DOHH2 (cell line): ENCODE measurements at regions not wholly inside any gene's neighbourhood (a gene's known extent, or its start where the extent isn't known, plus 50 kb on each side); places are given as distances from the start of the nearest gene placed in this dataset.

ENCODE experiments used
- H3F3A ChIP-seq: fragments of 200-600 bp; sonication (generic), shearing (Covaris generic); 2 replicates; pipeline ENCODE4 v1.6.0; 2016; ENCODE audit warnings: antibody characterized with exemption, mild to moderate bottlenecking; ENCODE audit not compliant: control insufficient read depth, insufficient read depth
- H3K27ac ChIP-seq: fragments of 200-600 bp; sonication (generic); 2 replicates; pipeline ENCODE4 v1.5.1; 2014; ENCODE audit warnings: low read depth, mild to moderate bottlenecking, low read length, moderate library complexity
- H3K27me3 ChIP-seq: fragments of 200-600 bp; sonication (generic); 2 replicates; pipeline ENCODE4 v1.6.1; 2014; ENCODE audit warnings: mild to moderate bottlenecking, low read length, mixed read lengths; ENCODE audit not compliant: control insufficient read depth
- H3K36me3 ChIP-seq: fragments of 200-600 bp; sonication (generic); 2 replicates; pipeline ENCODE4 v1.6.1; 2014; ENCODE audit warnings: mild to moderate bottlenecking, low read length, moderate library complexity, mixed read lengths; ENCODE audit not compliant: control insufficient read depth
- H3K4me1 ChIP-seq: fragments of 200-600 bp; sonication (generic); 2 replicates; pipeline ENCODE4 v1.6.1; 2014; ENCODE audit warnings: mild to moderate bottlenecking, low read length, mixed read lengths; ENCODE audit not compliant: control insufficient read depth
- H3K4me2 ChIP-seq: fragments of 200-600 bp; sonication (generic); 2 replicates; pipeline ENCODE4 v1.6.0; 2014; ENCODE audit warnings: mild to moderate bottlenecking, low read length, moderate library complexity
- H3K4me3 ChIP-seq: fragments of 200-600 bp; sonication (generic); 2 replicates; pipeline ENCODE4 v1.5.1; 2014; ENCODE audit warnings: mild to moderate bottlenecking, low read length, mixed read lengths
- H3K79me2 ChIP-seq: fragments of 200-600 bp; sonication (generic); 2 replicates; pipeline ENCODE4 v1.6.1; 2014; ENCODE audit warnings: mild to moderate bottlenecking, low read length, mixed read lengths; ENCODE audit not compliant: control insufficient read depth
- H3K9me2 ChIP-seq: fragments of 200-600 bp; sonication (generic); replicated peaks from 2 replicates; pipeline ENCODE4 v1.6.1; 2014; ENCODE audit warnings: mild to moderate bottlenecking, low read length, mixed read lengths; ENCODE audit not compliant: control insufficient read depth
- H3K9me3 ChIP-seq: fragments of 200-600 bp; sonication (generic); 2 replicates; pipeline ENCODE4 v1.6.1; 2014; ENCODE audit warnings: antibody characterized with exemption, low read length, mixed read lengths; ENCODE audit not compliant: control insufficient read depth, insufficient read depth
- H4K20me1 ChIP-seq: fragments of 200-600 bp; sonication (generic); 2 replicates; pipeline ENCODE4 v1.6.0; 2014; ENCODE audit warnings: low read depth, mild to moderate bottlenecking, antibody characterized with exemption, low read length, moderate library complexity; ENCODE audit not compliant: control insufficient read depth, insufficient read depth
- EZH2phosphoT487 ChIP-seq: fragments of 200-600 bp; sonication (generic); IDR thresholded peaks from 2 replicates; pipeline ENCODE4 v1.6.1; 2017; ENCODE audit warnings: borderline replicate concordance, mild to moderate bottlenecking, antibody characterized with exemption, low read length, moderate library complexity, mixed read lengths
- TF ChIP-seq, protein P1 (sequence below): fragments of 200-600 bp; sonication (generic); IDR thresholded peaks from one replicate; pipeline ENCODE4 v1.5.1; 2014; ENCODE audit warnings: antibody characterized with exemption, mild to moderate bottlenecking, low read depth, low read length; ENCODE audit not compliant: poor library complexity, severe bottlenecking

- no peaks in the 10 kb centered on the region for H3F3A ChIP-seq
- H3K9me2 ChIP-seq: no peaks in the 10 kb centered on the region
- H3K9me3 ChIP-seq: no peaks in the 10 kb centered on the region
- H3K27me3 ChIP-seq: no peaks in the 10 kb centered on the region
- no peaks in the 10 kb centered on the region for H3K36me3 ChIP-seq
- H3K4me3 ChIP-seq: no peak overlapping the region
- TF ChIP-seq, protein P1, sequence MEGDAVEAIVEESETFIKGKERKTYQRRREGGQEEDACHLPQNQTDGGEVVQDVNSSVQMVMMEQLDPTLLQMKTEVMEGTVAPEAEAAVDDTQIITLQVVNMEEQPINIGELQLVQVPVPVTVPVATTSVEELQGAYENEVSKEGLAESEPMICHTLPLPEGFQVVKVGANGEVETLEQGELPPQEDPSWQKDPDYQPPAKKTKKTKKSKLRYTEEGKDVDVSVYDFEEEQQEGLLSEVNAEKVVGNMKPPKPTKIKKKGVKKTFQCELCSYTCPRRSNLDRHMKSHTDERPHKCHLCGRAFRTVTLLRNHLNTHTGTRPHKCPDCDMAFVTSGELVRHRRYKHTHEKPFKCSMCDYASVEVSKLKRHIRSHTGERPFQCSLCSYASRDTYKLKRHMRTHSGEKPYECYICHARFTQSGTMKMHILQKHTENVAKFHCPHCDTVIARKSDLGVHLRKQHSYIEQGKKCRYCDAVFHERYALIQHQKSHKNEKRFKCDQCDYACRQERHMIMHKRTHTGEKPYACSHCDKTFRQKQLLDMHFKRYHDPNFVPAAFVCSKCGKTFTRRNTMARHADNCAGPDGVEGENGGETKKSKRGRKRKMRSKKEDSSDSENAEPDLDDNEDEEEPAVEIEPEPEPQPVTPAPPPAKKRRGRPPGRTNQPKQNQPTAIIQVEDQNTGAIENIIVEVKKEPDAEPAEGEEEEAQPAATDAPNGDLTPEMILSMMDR: no peak
- TF ChIP-seq EZH2phosphoT487: no peak
- no peaks in the 10 kb centered on the region for H4K20me1 ChIP-seq
- H3K27ac ChIP-seq: no peak overlapping the region
- H3K4me2 ChIP-seq: no peak overlapping the region
- no peaks in the 10 kb centered on the region for H3K4me1 ChIP-seq
- H3K79me2 ChIP-seq: no peaks in the 10 kb centered on the region
Measured at GRCh38 chr4:111697176-111697942, 447.9 kb upstream of the FAM241A start.

DNA sequence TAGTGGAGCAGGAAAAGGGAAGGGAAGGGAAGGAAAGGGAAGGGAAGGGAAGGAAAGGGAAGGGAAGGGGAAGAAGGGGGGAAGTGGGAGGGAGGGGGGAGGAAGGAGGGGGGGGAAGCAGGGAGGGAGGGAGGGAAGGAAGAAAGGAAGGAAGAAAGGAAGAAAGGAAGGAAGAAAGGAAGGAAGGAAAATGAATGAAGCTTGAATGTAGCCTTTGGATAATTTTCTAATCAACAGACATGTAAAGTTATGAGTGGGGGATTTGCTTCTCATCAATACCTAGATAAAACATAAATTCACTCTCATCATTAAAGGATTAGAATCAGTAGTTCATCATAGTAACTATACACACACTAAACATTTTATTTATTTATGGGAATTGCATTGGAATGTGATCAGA, 446.9 kb upstream of the FAM241A start:
- TF ChIP-seq EZH2phosphoT487: no peak
- TF ChIP-seq, protein P1: no peak
- no peak overlapping the region for H3K4me2 ChIP-seq

GRCh38 chr4:111699165-111699564, 446.1 kb upstream of the FAM241A start:
- no peaks in the 10 kb centered on the region for H3F3A ChIP-seq
- no peak for TF ChIP-seq EZH2phosphoT487
- TF ChIP-seq, protein P1: no peak

More for the DNA sequence above, 446.9 kb upstream of the FAM241A start:
- no peaks in the 10 kb centered on the region for H3K9me3 ChIP-seq
- H3K4me1 ChIP-seq: no peaks in the 10 kb centered on the region
- no peaks in the 10 kb centered on the region for H3K9me2 ChIP-seq
- H3K79me2 ChIP-seq: no peaks in the 10 kb centered on the region
- no peak overlapping the region for H3K4me3 ChIP-seq
- H4K20me1 ChIP-seq: no peaks in the 10 kb centered on the region
- H3K27me3 ChIP-seq: no peaks in the 10 kb centered on the region
- H3K27ac ChIP-seq: no peak overlapping the region
- H3K36me3 ChIP-seq: no peaks in the 10 kb centered on the region
- H3F3A ChIP-seq: no peaks in the 10 kb centered on the region

More at GRCh38 chr4:111699165-111699564, 446.1 kb upstream of the FAM241A start:
- Histone ChIP-seq H3K27me3 (no peaks in the 10 kb centered on the region), H3K4me1 (no peaks in the 10 kb centered on the region), H3K4me3 (no peak overlapping the region), H3K4me2 (no peak overlapping the region), H3K9me3 (no peaks in the 10 kb centered on the region), H3K27ac (no peak overlapping the region), H3K79me2 (no peaks in the 10 kb centered on the region), H4K20me1 (no peaks in the 10 kb centered on the region), H3K9me2 (no peaks in the 10 kb centered on the region), H3K36me3 (no peaks in the 10 kb centered on the region)
